Pancreas (tissue), 10 donors: ENCODE measurements at regions not wholly inside any gene's neighbourhood (a gene's known extent, or its start where the extent isn't known, plus 50 kb on each side); places are given as distances from the start of the nearest gene placed in this dataset.

Experiments
- ATAC-seq, 4 donors: fragments of 200-7000 bp; cut with Tn5 transposase; one replicate each; pipeline versions ENCODE4 v1.8.0 to v1.9.1; 2020; ENCODE audit warnings: mild to moderate bottlenecking in 4 of 4, moderate library complexity in 4 of 4
- DNase-seq, 6 donors: peaks; one replicate each; pipeline ENCODE4 v3.0.0-alpha.2; 2020
- FAIRE-seq: peaks from 2 replicates; lab custom pipeline; 2012; peaks lifted over from hg19 to GRCh38; lab: Jason Lieb, UNC
- H3K27ac ChIP-seq, 4 donors: fragments of 200-600 bp; sonication (generic); 1 replicate in 3 of 4; 2 replicates in 1 of 4; pipeline versions ENCODE4 v1.5.0 to v1.8.0; 2020
- H3K27me3 ChIP-seq, 4 donors: fragments of 200-600 bp; one replicate each; pipeline ENCODE4 v1.8.0; 2021
- H3K36me3 ChIP-seq, 3 donors: fragments of 200-600 bp; sonication (generic) in 1 of 3; one replicate each; pipeline versions ENCODE4 v1.5.0 to v1.8.0; 2020 to 2021
- H3K4me1 ChIP-seq, 3 donors: fragments of 200-600 bp; one replicate each; pipeline ENCODE4 v1.8.0; 2021
- H3K4me3 ChIP-seq, 4 donors: fragments of 200-600 bp; sonication (generic) in 2 of 4; one replicate each; pipeline versions ENCODE4 v1.5.0 to v1.8.0; 2020 to 2021
- H3K9me3 ChIP-seq, 4 donors: fragments of 200-600 bp; one replicate each; pipeline ENCODE4 v1.8.0; 2021
- CTCF ChIP-seq, 4 donors: fragments of 200-600 bp; sonication (generic) in 3 of 4; IDR thresholded peaks; one replicate each; pipeline versions ENCODE4 v1.5.0 to v1.8.0; 2021; ENCODE audit warnings: antibody characterized with exemption in 4 of 4
- WGBS, 2 donors: extraction: QIAGEN DNeasy Blood & Tissue Kit; methylation state at CpG; one replicate each; pipeline ENCODE4 v1.1.7; 2013; 5-methylcytosine and 5-hydroxymethylcytosine counted together
- intact Hi-C, 3 donors: fragments of 100-400 bp; cut with DNase I; formaldehyde crosslinking; loops; one replicate each; pipeline versions ENCODE4 v1.11.1 to v1.14.2; 2022
- donor health status: healthy with polysubstance abuse.
- donor health status: DM: no; HTN: no; CAD: no; lungs with moderate emphysema.
- donor health status: DM: no; HTN: no; CAD: no.
- donor health status: control.
- donor health status: control.
- donor health status: Bipolar disorder and iron deficiency.
- donor health status: DM: yes; HTN: yes; CAD: no.
- donor health status: DM: no; HTN: no; CAD: no.
- donor health status: DM: no; HTN: no; CAD: no.
- donor health status: DM: yes; HTN: yes; CAD: no.

DNA sequence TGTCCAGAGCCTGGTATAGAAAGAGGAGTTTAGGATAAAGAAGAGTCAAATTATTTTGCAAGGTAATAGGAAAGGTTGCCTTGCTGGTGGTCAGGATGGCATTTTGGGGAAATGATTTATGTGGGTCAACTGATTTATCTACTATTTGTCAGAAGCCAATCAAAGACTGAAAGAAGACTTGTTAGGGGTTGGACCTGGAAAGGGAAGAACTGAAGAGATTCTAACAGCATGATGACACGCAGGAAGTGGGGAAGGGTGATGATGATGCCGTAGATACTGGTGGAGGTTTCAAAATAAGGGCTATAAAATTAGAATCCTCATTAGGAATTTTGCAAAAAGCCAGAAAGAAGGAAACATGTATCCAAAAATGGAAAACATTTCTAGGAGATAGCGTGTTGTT lies 60.7 kb upstream of the FGF14 start:
- FAIRE-seq (no peak), ATAC-seq (no peak), DNase-seq (no peak)
- no peaks in the 10 kb centered on the region for H3K9me3 ChIP-seq
- H3K36me3 ChIP-seq: no peaks in the 10 kb centered on the region
- intact Hi-C loops: no loop called here
- WGBS, 2 donors: 58 to 80% methylated on average over 3 of the region's 3 CpGs
- H3K27me3 ChIP-seq: no peaks in the 10 kb centered on the region
- TF ChIP-seq CTCF (IDR thresholded peaks at IDR 0.05): no peak
- H3K27ac ChIP-seq: no peak overlapping the region
- no peaks in the 10 kb centered on the region for H3K4me1 ChIP-seq
- no peak overlapping the region for H3K4me3 ChIP-seq

GRCh38 chr13:102461302-102461701 lies 59.5 kb upstream of the FGF14 start:
- intact Hi-C loops: no loop called here
- Histone ChIP-seq H3K36me3 (no peaks in the 10 kb centered on the region), H3K27ac (no peak overlapping the region), H3K27me3 (no peaks in the 10 kb centered on the region), H3K9me3 (no peaks in the 10 kb centered on the region), H3K4me1 (no peaks in the 10 kb centered on the region), H3K4me3 (no peak overlapping the region)
- DNase-seq (no peak), FAIRE-seq (no peak), ATAC-seq (no peak)
- TF ChIP-seq CTCF (IDR thresholded peaks at IDR 0.05): no peak
- 62 to 76% methylated on average over 1 of the region's 1 CpG for WGBS, 2 donors

- no peaks in the 10 kb centered on the region for H3K36me3 ChIP-seq
- TF ChIP-seq CTCF (IDR thresholded peaks at IDR 0.05): no peak
- 60 to 72% methylated on average over 7 of the region's 7 CpGs for WGBS, 2 donors
- H3K4me3 ChIP-seq: no peak overlapping the region
- H3K27me3 ChIP-seq: no peaks in the 10 kb centered on the region
- no peak overlapping the region for H3K27ac ChIP-seq
- intact Hi-C loops: no loop called here
- ATAC-seq (no peak), DNase-seq (no peak), FAIRE-seq (no peak)
- H3K9me3 ChIP-seq: no peaks in the 10 kb centered on the region
- no peaks in the 10 kb centered on the region for H3K4me1 ChIP-seq
Measured at GRCh38 chr13:102460806-102461205, 59.0 kb upstream of the FGF14 start.

DNA sequence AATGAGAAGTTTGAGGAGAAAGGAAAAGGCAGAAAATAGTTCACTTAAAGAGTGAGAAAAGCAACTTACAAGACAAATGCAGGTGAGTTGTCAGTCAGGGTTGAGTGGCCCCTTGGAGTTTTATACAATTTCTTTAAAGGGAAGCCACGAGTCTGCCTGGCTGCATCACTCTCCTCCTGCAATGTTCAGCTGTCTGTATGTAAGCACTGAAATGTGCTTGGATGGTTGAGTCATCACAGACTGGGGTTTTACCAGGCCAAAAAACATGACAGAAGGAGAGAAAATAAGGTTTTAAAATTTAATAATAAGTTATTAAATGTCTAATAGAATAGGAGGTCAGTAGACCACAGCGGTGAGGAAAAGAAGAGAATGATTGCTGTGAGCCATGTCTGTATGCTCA lies 51.0 kb upstream of the FGF14 start:
- H3K36me3 ChIP-seq: no peaks in the 10 kb centered on the region
- no peak for TF ChIP-seq CTCF (IDR thresholded peaks at IDR 0.05)
- H3K27ac ChIP-seq: no peak overlapping the region
- FAIRE-seq (no peak), DNase-seq (no peak), ATAC-seq (no peak)
- intact Hi-C loops: no loop called here
- H3K4me1 ChIP-seq: no peaks in the 10 kb centered on the region
- H3K4me3 ChIP-seq: no peak overlapping the region
- no peaks in the 10 kb centered on the region for H3K27me3 ChIP-seq
- H3K9me3 ChIP-seq: no peaks in the 10 kb centered on the region
- WGBS, 2 donors: 59 to 70% methylated on average over 2 of the region's 2 CpGs
